Activated naive CD4-positive, alpha-beta T cell treated with anti-CD3 and anti-CD28 coated beads for 36 hours (primary cell): ENCODE measurements at regions not wholly inside any gene's neighbourhood (a gene's known extent, or its start where the extent isn't known, plus 50 kb on each side); places are given as distances from the start of the nearest gene placed in this dataset.
A peak's percentile ranks its signal among the peaks of the same experiment; 100 is the strongest.

ENCODE experiments used
- CTCF ChIA-PET: fragments of 350-600 bp; sonication (Branson Sonifier 250); formaldehyde crosslinking; loops from one replicate; lab custom pipeline; 2021; ENCODE audit warnings: antibody characterized with exemption; lab: Charles Lee
- DNase-seq: peaks from one replicate; pipeline ENCODE4 v3.0.0-alpha.2; 2020
- H3K27ac Mint-ChIP-seq: one replicate; pipeline ENCODE4 v1.8.0; 2021; ENCODE audit warnings: mild to moderate bottlenecking, mixed read lengths
- H3K27me3 Mint-ChIP-seq: one replicate; pipeline ENCODE4 v1.8.0; 2021; ENCODE audit warnings: low read depth, mixed read lengths
- H3K36me3 Mint-ChIP-seq: one replicate; pipeline ENCODE4 v1.8.0; 2021; ENCODE audit warnings: low read depth, mixed read lengths
- H3K4me1 Mint-ChIP-seq: one replicate; pipeline ENCODE4 v1.8.0; 2021; ENCODE audit warnings: low read depth, mixed read lengths
- H3K4me3 Mint-ChIP-seq: one replicate; pipeline ENCODE4 v1.8.0; 2021; ENCODE audit warnings: mild to moderate bottlenecking, moderate library complexity, mixed read lengths
- H3K9me3 Mint-ChIP-seq: one replicate; pipeline ENCODE4 v1.8.0; 2021; ENCODE audit warnings: mixed read lengths
- intact Hi-C: fragments of 100-400 bp; cut with micrococcal nuclease; formaldehyde crosslinking; loops from one replicate; pipeline ENCODE4 v1.15.1; 2023

DNA sequence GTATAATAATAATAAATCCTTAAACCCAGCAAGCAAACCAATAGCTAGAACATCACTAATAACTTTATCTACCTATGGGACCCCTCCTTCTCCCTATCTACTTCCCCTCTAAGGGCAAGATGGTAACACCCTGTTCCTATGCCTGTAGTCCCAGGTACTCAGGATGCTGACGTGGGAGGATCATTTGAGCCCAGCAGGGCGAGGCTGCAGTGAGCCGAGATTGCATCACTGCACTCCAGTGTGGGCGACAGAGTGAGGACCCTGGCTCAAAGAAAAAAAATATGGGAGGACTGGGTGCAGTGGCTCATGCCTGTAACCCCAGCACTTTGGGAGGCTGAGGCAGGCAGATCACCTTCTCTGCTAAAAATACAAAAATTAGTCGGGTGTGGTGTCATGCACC, 143.1 kb upstream of the SLC45A1 start:
- Mint-ChIP-seq H3K27ac (no peak overlapping the region), H3K36me3 (no peaks in the 10 kb centered on the region), H3K27me3 (no peaks in the 10 kb centered on the region), H3K4me1 (peaks cover 7% of the 10 kb centered on the region), H3K9me3 (peaks cover 14% of the 10 kb centered on the region), H3K4me3 (no peak overlapping the region)
- no peak for DNase-seq
- CTCF ChIA-PET: no interaction called here
- intact Hi-C loops: no loop called here

DNA sequence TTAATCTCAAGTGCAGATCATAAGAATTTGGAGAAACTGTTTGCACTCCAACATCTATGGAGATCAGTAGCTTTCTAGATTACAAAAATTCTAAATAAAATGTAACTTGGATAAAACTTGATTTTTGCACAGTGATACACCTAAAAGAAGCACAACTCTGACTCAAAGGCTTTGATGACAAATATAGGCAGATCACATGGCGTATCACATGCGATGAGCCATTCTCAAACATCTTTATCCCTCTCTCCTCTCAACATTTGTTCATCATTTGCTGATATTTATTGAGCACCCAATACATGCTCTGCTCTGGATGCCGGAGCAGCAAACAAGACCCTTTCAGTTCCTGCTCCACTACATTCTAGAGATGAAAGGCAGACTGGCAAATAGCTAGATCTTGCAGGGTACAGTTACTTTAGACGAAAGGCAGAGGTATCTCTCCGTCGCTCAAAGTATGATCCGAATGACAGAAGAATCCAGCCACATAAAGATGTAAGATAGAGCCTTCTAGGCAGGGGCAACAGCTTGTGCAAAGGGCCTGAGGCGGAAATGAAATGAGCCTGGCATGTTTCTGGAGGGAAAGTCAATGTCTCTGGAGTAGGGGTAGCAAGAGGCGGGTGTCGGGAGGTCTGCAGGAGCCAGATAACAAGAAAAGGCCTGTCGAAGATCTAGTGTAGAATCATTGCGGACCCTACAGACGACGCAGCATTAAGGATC, 145.8 kb upstream of the ERRFI1 start:
- H3K36me3 Mint-ChIP-seq: no peaks in the 10 kb centered on the region
- peaks cover 24% of the 10 kb centered on the region for H3K4me1 Mint-ChIP-seq
- intact Hi-C loops: no loop called here
- DNase-seq: no peak
- CTCF ChIA-PET: no interaction called here
- H3K27ac Mint-ChIP-seq: no peak overlapping the region
- no peaks in the 10 kb centered on the region for H3K27me3 Mint-ChIP-seq
- no peaks in the 10 kb centered on the region for H3K9me3 Mint-ChIP-seq
- H3K4me3 Mint-ChIP-seq: no peak overlapping the region

DNA sequence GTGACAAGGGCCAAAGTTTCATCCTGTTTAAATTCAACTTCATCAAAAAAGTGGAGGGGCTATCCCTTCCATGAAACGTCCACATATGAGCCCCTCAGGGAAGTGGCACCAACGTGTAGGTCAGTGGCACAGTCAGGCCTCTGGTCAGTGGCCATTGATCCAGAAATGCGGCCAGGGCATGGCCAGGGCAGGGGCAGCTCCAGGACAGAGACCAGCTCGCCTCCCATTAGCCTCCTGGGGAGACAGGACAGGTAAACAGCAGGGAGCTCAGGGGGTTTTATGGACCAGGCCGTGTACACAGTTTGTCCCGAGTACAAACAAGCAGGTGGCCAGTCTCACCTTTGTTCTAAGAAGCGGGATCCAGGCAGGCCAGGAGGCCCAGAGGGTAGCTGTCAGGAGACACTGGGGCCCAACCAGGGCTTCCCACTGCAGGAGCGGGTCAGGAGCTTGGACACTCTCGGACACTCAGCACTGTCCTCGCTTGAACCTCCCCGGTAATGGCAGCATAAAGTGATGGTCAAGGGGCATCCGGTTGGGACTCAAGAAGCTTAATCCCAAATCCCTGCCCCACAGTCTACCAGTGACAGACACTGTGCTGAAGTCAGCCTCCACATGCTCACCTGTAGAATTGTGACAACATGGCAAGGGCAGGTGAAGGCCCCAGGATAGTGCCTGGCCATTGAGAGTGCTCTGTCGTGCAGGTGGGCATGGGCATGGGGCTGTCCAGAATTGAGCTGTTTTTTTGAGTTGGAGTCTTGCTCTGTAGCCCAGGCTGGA, 144.1 kb upstream of the ERRFI1 start:
- intact Hi-C loops: no loop called here
- Mint-ChIP-seq H3K36me3 (no peaks in the 10 kb centered on the region), H3K4me1 (peaks cover 29% of the 10 kb centered on the region), H3K27me3 (no peaks in the 10 kb centered on the region), H3K27ac (peak overlapping the region; percentile 91), H3K4me3 (no peak overlapping the region), H3K9me3 (no peaks in the 10 kb centered on the region)
- CTCF ChIA-PET: interaction anchor here (0.5 to 0.8 kb wide), 5 partner anchors 9 to 201 kb away, joined by 3 to 4 read pairs (median 3); no protein-coding TSS in a partner anchor
- no peak for DNase-seq

DNA sequence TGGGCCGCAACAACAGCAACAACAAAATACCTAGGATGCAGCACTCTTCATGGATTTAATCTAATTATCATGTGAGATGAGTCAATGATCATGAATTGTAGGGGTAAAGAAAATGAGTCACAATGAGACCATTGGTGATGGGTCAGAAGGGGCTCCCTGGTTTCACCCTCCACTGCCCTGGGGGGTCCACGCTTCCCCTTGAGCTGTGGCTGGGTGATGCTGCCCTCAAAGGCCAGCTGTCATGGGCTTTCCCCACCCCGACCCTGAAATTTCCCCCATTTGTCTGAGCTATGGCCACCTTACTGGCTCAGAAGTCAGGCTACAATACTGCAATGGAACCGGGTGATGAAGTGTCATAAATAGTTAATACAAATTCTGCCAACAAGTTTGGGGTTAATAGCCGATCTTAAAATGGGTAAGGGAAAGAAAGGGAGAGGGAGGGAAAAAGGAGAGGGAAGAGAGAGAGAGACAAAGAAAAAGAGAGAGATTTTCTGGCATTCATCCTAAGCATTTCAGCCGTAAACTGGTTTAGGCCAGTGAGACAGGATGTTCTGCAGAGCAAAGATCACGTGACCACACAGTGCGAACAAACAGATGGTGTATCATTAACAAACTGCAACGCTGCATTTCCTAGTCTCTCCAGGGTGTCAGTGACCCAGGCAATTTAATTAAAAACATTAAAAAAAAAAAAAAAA, 143.4 kb upstream of the ERRFI1 start:
- H3K4me1 Mint-ChIP-seq: peaks cover 29% of the 10 kb centered on the region
- CTCF ChIA-PET: interaction anchor here (0.5 to 0.8 kb wide), 4 partner anchors 8 to 138 kb away, joined by 3 read pairs; no protein-coding TSS in a partner anchor
- intact Hi-C loops: loop anchor here (1.0 to 5.0 kb wide), 3 partner anchors 17 to 142 kb away; partner anchors contain the start of gene ERRFI1

DNA sequence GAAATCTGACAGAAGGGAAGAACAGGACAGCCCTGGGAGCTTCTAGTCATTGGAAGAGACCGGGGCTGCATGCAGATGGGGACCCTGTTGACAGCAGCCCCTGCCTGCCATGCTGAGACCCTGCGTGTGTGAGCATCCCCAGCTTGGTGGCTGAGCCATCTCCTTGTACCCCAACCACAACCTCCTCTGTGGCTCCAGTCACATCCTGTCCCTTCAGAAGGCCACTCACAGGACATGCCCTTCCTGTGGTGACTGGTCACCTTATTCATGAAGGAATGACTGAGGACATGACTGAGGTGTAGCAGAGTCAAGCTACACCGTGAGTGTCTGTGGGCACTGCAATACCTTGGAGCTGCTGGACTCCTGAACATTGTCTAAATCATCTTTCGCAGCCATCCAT, 141.8 kb upstream of the ERRFI1 start:
- Mint-ChIP-seq H3K27ac (no peak overlapping the region), H3K4me1 (peaks cover 29% of the 10 kb centered on the region), H3K36me3 (no peaks in the 10 kb centered on the region), H3K4me3 (no peak overlapping the region), H3K27me3 (no peaks in the 10 kb centered on the region), H3K9me3 (no peaks in the 10 kb centered on the region)
- no peak for DNase-seq
- intact Hi-C loops: loop anchor here (5.0 kb wide), 2 partner anchors 121 to 141 kb away; partner anchors contain the start of gene ERRFI1
- CTCF ChIA-PET: no interaction called here

More for the DNA sequence above, 143.4 kb upstream of the ERRFI1 start:
- DNase-seq: peak; percentile 72
- peak overlapping the region; percentile 57 for H3K4me3 Mint-ChIP-seq
- H3K36me3 Mint-ChIP-seq: no peaks in the 10 kb centered on the region
- no peaks in the 10 kb centered on the region for H3K9me3 Mint-ChIP-seq
- no peaks in the 10 kb centered on the region for H3K27me3 Mint-ChIP-seq
- peak overlapping the region; percentile 91 for H3K27ac Mint-ChIP-seq

- no peak for DNase-seq
- Mint-ChIP-seq H3K4me3 (no peak overlapping the region), H3K27me3 (no peaks in the 10 kb centered on the region), H3K4me1 (peaks cover 29% of the 10 kb centered on the region), H3K27ac (no peak overlapping the region), H3K9me3 (no peaks in the 10 kb centered on the region), H3K36me3 (no peaks in the 10 kb centered on the region)
- CTCF ChIA-PET: interaction anchor here (1.7 kb wide), 1 partner anchor 151 kb away, joined by 4 read pairs; no protein-coding TSS in a partner anchor
- intact Hi-C loops: loop anchor here (5.0 kb wide), 2 partner anchors 119 to 139 kb away; partner anchors contain the start of gene ERRFI1
Observed at GRCh38 chr1:8166406-8166805, 140.3 kb upstream of the ERRFI1 start.

DNA sequence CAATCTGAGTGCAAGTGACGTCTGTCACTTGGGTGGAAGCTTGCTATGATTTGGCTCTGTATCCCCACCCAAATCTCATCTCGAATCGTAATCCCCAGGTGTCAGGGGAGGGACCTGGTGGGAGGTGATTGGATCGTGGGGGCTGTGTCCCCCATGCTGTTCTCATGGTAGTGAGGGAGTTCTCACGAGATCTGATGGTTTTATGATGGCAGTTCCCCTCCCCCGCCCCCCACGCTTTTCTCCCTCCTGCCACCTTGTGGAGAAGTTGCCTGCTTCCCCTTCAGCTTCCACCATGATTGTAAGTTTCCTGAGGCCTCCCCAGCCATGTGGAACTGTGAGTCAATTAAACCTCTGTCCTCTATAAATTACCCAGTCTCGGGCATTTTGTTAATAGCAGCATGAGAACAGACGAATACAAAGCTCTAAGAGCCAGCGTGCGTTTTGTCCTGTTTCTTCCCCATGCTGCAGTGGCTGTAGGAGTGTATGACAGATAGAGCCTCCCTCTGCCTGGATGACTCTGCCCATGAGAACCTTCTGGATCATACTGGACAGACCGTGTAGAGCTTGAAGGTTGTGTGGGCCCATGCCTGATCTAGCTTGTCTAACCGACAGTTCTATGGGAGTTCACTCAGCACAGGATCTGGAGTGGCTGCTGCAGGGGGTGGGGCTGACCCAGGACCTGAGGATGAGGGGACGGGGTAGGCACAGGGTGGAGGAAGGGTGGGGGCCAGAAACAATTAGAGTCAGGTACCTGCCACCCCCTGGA, 139.7 kb upstream of the ERRFI1 start:
- Mint-ChIP-seq H3K4me3 (no peak overlapping the region), H3K4me1 (peaks cover 29% of the 10 kb centered on the region), H3K9me3 (no peaks in the 10 kb centered on the region), H3K27ac (no peak overlapping the region), H3K36me3 (no peaks in the 10 kb centered on the region), H3K27me3 (no peaks in the 10 kb centered on the region)
- DNase-seq: peak; percentile 24
- intact Hi-C loops: loop anchor here (5.0 kb wide), 2 partner anchors 118 to 138 kb away; partner anchors contain the start of gene ERRFI1
- CTCF ChIA-PET: interaction anchor here (0.7 to 1.7 kb wide), 2 partner anchors 87 to 150 kb away, joined by 3 to 4 read pairs; no protein-coding TSS in a partner anchor

GRCh38 chr1:8164670-8165069, 138.6 kb upstream of the ERRFI1 start:
- H3K27me3 Mint-ChIP-seq: no peaks in the 10 kb centered on the region
- no peak overlapping the region for H3K4me3 Mint-ChIP-seq
- no peak for DNase-seq
- intact Hi-C loops: loop anchor here (5.0 kb wide), 2 partner anchors 117 to 137 kb away; partner anchors contain the start of gene ERRFI1
- no peaks in the 10 kb centered on the region for H3K36me3 Mint-ChIP-seq
- H3K27ac Mint-ChIP-seq: no peak overlapping the region
- H3K4me1 Mint-ChIP-seq: peaks cover 20% of the 10 kb centered on the region
- CTCF ChIA-PET: no interaction called here
- H3K9me3 Mint-ChIP-seq: no peaks in the 10 kb centered on the region

DNA sequence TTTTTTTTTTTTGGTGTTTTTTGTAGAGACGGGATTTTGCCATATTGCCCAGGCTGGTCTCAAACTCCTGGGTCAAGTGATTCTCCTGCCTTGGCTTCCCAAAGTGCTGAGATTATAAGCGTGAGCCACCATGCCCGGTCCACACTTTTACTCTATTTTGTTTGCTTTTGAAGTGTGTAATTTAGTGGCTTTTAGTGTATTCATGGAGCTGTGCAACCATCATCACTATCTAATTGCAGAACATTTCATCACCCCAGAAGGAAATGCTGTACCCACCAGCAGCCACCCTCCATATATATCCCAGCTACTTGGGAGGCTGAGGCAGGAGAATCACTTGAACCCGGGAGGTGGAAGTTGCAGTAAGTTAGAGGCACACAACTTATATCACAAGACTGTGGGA, 136.9 kb upstream of the ERRFI1 start:
- intact Hi-C loops: no loop called here
- H3K4me1 Mint-ChIP-seq: peaks cover 12% of the 10 kb centered on the region
- no peak overlapping the region for H3K4me3 Mint-ChIP-seq
- CTCF ChIA-PET: no interaction called here
- H3K9me3 Mint-ChIP-seq: no peaks in the 10 kb centered on the region
- no peak for DNase-seq
- H3K27ac Mint-ChIP-seq: no peak overlapping the region
- no peaks in the 10 kb centered on the region for H3K36me3 Mint-ChIP-seq
- no peaks in the 10 kb centered on the region for H3K27me3 Mint-ChIP-seq

GRCh38 chr1:8162168-8162567, 136.1 kb upstream of the ERRFI1 start:
- CTCF ChIA-PET: no interaction called here
- Mint-ChIP-seq H3K4me1 (peaks cover 8% of the 10 kb centered on the region), H3K36me3 (no peaks in the 10 kb centered on the region), H3K27me3 (no peaks in the 10 kb centered on the region), H3K4me3 (no peak overlapping the region), H3K27ac (no peak overlapping the region), H3K9me3 (no peaks in the 10 kb centered on the region)
- intact Hi-C loops: no loop called here
- no peak for DNase-seq

GRCh38 chr1:8161546-8162105, 135.5 kb upstream of the ERRFI1 start:
- H3K27me3 Mint-ChIP-seq: no peaks in the 10 kb centered on the region
- H3K4me3 Mint-ChIP-seq: no peak overlapping the region
- intact Hi-C loops: no loop called here
- H3K4me1 Mint-ChIP-seq: peaks cover 3% of the 10 kb centered on the region
- no peaks in the 10 kb centered on the region for H3K36me3 Mint-ChIP-seq
- CTCF ChIA-PET: interaction anchor here (0.7 kb wide), 1 partner anchor 8 kb away, joined by 3 read pairs; no protein-coding TSS in a partner anchor
- DNase-seq: no peak
- H3K27ac Mint-ChIP-seq: no peak overlapping the region
- H3K9me3 Mint-ChIP-seq: no peaks in the 10 kb centered on the region
